ENCODE measurements at regions not wholly inside any gene's neighbourhood (a gene's known extent, or its start where the extent isn't known, plus 50 kb on each side); places are given as distances from the start of the nearest gene placed in this dataset.

DNA sequence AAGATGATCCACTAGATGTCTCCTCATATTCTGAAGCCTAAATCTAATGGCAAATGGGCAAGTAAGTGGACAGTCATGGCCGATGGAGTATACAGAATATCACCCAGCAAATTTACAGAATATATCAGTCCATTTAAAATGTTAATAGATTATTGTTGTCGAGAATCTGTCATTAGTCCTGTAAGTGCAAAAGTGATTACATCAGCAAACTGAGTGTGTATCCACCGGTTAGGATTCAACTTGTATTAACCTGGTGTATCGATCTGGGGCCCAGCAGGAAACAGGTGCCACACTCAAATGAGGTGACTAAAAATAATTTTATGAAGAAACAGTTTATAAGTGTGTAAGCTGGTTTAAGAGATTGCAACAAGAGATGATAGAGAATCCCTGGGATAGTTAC, 367.9 kb upstream of the FAM47C start (continued):
- TF ChIP-seq, protein P1, sequence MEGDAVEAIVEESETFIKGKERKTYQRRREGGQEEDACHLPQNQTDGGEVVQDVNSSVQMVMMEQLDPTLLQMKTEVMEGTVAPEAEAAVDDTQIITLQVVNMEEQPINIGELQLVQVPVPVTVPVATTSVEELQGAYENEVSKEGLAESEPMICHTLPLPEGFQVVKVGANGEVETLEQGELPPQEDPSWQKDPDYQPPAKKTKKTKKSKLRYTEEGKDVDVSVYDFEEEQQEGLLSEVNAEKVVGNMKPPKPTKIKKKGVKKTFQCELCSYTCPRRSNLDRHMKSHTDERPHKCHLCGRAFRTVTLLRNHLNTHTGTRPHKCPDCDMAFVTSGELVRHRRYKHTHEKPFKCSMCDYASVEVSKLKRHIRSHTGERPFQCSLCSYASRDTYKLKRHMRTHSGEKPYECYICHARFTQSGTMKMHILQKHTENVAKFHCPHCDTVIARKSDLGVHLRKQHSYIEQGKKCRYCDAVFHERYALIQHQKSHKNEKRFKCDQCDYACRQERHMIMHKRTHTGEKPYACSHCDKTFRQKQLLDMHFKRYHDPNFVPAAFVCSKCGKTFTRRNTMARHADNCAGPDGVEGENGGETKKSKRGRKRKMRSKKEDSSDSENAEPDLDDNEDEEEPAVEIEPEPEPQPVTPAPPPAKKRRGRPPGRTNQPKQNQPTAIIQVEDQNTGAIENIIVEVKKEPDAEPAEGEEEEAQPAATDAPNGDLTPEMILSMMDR (conservative IDR thresholded peaks at IDR 0.05; ENCODE audit: low read depth in 2 of 2), result no peak
- TF ChIP-seq EZH2 (IDR thresholded peaks at IDR 0.05; ENCODE audit: low read depth, unreplicated experiment) (no peak), POLR2AphosphoS5 (IDR thresholded peaks at IDR 0.05; ENCODE audit: low read depth) (no peak), ZNF114 (CRISPR knock-in tag; IDR thresholded peaks at IDR 0.05) (no peak), JUNB (IDR thresholded peaks at IDR 0.05; ENCODE audit: unreplicated experiment) (no peak), EZH2phosphoT487 (IDR thresholded peaks at IDR 0.05; ENCODE audit: unreplicated experiment) (no peak), ZNF331 (CRISPR knock-in tag; IDR thresholded peaks at IDR 0.05; ENCODE audit: low read depth) (no peak)

- Mint-ChIP-seq H3K27me3 (ENCODE audit: insufficient read depth, low read depth, poor library complexity) (no peaks in the 10 kb centered on the region), H3K27ac (no peak overlapping the region), H3K36me3 (ENCODE audit: low read depth) (no peaks in the 10 kb centered on the region)
- no peak for TF ChIP-seq ZNF331 (CRISPR knock-in tag; IDR thresholded peaks at IDR 0.05; ENCODE audit: low read depth)
- TF ChIP-seq ZNF114 (CRISPR knock-in tag; IDR thresholded peaks at IDR 0.05), result no peak
- TF ChIP-seq, protein P2, sequence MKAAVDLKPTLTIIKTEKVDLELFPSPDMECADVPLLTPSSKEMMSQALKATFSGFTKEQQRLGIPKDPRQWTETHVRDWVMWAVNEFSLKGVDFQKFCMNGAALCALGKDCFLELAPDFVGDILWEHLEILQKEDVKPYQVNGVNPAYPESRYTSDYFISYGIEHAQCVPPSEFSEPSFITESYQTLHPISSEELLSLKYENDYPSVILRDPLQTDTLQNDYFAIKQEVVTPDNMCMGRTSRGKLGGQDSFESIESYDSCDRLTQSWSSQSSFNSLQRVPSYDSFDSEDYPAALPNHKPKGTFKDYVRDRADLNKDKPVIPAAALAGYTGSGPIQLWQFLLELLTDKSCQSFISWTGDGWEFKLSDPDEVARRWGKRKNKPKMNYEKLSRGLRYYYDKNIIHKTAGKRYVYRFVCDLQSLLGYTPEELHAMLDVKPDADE (IDR thresholded peaks at IDR 0.05), result no peak
- no peak for TF ChIP-seq STAT1 (IDR thresholded peaks at IDR 0.05; ENCODE audit: unreplicated experiment)
- TF ChIP-seq REST (IDR thresholded peaks at IDR 0.05; ENCODE audit: unreplicated experiment), result no peak
- TF ChIP-seq EZH2 (IDR thresholded peaks at IDR 0.05; ENCODE audit: low read depth, unreplicated experiment), result no peak
- TF ChIP-seq NANOG (IDR thresholded peaks at IDR 0.05; ENCODE audit: borderline replicate concordance), result no peak
- no peak for TF ChIP-seq POLR2AphosphoS5 (IDR thresholded peaks at IDR 0.05; ENCODE audit: low read depth)
- TF ChIP-seq, protein P1 (conservative IDR thresholded peaks at IDR 0.05; ENCODE audit: low read depth in 2 of 2), result no peak
- TF ChIP-seq JUNB (IDR thresholded peaks at IDR 0.05; ENCODE audit: unreplicated experiment), result no peak
These were observed 366.1 kb upstream of the FAM47C start for GRCh38 chrX:36642052-36642451.

More at GRCh38 chrX:36642052-36642451, 366.1 kb upstream of the FAM47C start:
- ATAC-seq (no peak), DNase-seq (ENCODE audit: low spot score) (peak; percentile 0)
- Histone ChIP-seq H3K79me2 (replicated peaks; ENCODE audit: insufficient read depth) (no peaks in the 10 kb centered on the region), H2AFZ (no peak overlapping the region), H3F3A (replicated peaks; ENCODE audit: low read depth) (no peaks in the 10 kb centered on the region), H3K27ac (ENCODE audit: low read depth) (no peak overlapping the region), H3K4me3 (no peak overlapping the region), H3K4me2 (no peak overlapping the region), H3K36me3 (ENCODE audit: insufficient read depth) (no peaks in the 10 kb centered on the region), H3K27me3 (ENCODE audit: insufficient read depth) (no peaks in the 10 kb centered on the region), H3K4me1 (ENCODE audit: insufficient read depth) (no peaks in the 10 kb centered on the region), H4K20me1 (replicated peaks; ENCODE audit: insufficient read depth) (no peaks in the 10 kb centered on the region), H3K9me2 (ENCODE audit: insufficient read depth) (no peaks in the 10 kb centered on the region)
- no peaks in the 10 kb centered on the region for H3K9me3 Mint-ChIP-seq
- no peak overlapping the region for H3K4me3 Mint-ChIP-seq
- peaks cover 3% of the 10 kb centered on the region; the same call in 1 of the 3 replicates for H3K4me1 Mint-ChIP-seq
